Peyer's patch (tissue), 4 donors: ENCODE measurements at regions not wholly inside any gene's neighbourhood (a gene's known extent, or its start where the extent isn't known, plus 50 kb on each side); places are given as distances from the start of the nearest gene placed in this dataset.

Source experiments
- DNase-seq, 3 donors: peaks; one replicate each; pipeline ENCODE4 v3.0.0-alpha.2; 2017 to 2019
- H3K27ac ChIP-seq, 4 donors: fragments of 200-600 bp; sonication (generic); one replicate each; pipeline ENCODE4 v1.5.1; 2016 to 2019
- H3K27me3 ChIP-seq, 2 donors: fragments of 200-600 bp; sonication (generic); one replicate each; pipeline ENCODE4 v1.5.1; 2019
- H3K36me3 ChIP-seq, 3 donors: fragments of 200-600 bp; sonication (generic); one replicate each; pipeline ENCODE4 v1.5.1; 2016 to 2019
- H3K4me1 ChIP-seq, 4 donors: fragments of 200-600 bp; sonication (generic); one replicate each; pipeline ENCODE4 v1.5.1; 2016 to 2019
- H3K4me3 ChIP-seq, 4 donors: fragments of 200-600 bp; sonication (generic); 1 replicate in 3 of 4; 2 replicates in 1 of 4; pipeline ENCODE4 v1.5.1; 2016 to 2019; ENCODE audit warnings: mild to moderate bottlenecking in 1 of 4
- H3K9me3 ChIP-seq, 4 donors: fragments of 200-600 bp; sonication (generic); one replicate each; pipeline ENCODE4 v1.5.1; 2016 to 2019; ENCODE audit warnings: mild to moderate bottlenecking in 1 of 4
- POLR2A ChIP-seq, 2 donors: fragments of 450-650 bp; IDR thresholded peaks; one replicate each; pipeline ENCODE4 v1.5.1; 2017; ENCODE audit warnings: antibody characterized with exemption in 2 of 2, mild to moderate bottlenecking in 2 of 2, moderate library complexity in 2 of 2
- TF ChIP-seq, protein P1 (sequence below), 6 experiments: fragments of 450-650 bp in 4 of 6; fragments of 200-600 bp in 2 of 6; sonication (generic) in 1 of 6; IDR thresholded peaks; one replicate each; pipeline ENCODE4 v1.5.1; 2017 to 2019; ENCODE audit warnings: antibody characterized with exemption in 6 of 6, mild to moderate bottlenecking in 3 of 6, moderate library complexity in 1 of 6

DNA sequence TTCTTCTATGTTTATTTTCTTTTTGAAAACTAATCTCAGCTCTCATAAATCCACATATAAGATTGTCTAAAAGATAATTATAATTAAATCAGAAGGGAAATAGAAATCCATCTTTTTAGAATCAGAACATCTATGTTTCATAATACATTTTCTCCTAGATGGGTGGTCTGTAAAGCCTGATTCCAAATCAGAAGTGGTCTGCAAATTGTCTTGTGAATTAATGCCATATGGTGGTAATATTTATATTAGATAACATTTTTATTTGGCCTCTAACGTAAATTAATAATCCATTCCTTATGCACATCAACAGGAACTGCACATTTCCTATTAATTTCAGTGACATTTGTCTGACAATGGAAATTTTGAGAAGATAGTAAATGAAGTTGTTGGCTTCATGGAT is 52.8 kb upstream of the TBC1D5 start:
- Histone ChIP-seq H3K4me3 (no peak overlapping the region), H3K9me3 (no peaks in the 10 kb centered on the region), H3K27ac (no peak overlapping the region), H3K4me1 (no peaks in the 10 kb centered on the region), H3K27me3 (no peaks in the 10 kb centered on the region), H3K36me3 (no peaks in the 10 kb centered on the region)
- TF ChIP-seq, protein P1, sequence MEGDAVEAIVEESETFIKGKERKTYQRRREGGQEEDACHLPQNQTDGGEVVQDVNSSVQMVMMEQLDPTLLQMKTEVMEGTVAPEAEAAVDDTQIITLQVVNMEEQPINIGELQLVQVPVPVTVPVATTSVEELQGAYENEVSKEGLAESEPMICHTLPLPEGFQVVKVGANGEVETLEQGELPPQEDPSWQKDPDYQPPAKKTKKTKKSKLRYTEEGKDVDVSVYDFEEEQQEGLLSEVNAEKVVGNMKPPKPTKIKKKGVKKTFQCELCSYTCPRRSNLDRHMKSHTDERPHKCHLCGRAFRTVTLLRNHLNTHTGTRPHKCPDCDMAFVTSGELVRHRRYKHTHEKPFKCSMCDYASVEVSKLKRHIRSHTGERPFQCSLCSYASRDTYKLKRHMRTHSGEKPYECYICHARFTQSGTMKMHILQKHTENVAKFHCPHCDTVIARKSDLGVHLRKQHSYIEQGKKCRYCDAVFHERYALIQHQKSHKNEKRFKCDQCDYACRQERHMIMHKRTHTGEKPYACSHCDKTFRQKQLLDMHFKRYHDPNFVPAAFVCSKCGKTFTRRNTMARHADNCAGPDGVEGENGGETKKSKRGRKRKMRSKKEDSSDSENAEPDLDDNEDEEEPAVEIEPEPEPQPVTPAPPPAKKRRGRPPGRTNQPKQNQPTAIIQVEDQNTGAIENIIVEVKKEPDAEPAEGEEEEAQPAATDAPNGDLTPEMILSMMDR (IDR thresholded peaks at IDR 0.05) = no peak
- TF ChIP-seq POLR2A (IDR thresholded peaks at IDR 0.05) = no peak
- no peak for DNase-seq

DNA sequence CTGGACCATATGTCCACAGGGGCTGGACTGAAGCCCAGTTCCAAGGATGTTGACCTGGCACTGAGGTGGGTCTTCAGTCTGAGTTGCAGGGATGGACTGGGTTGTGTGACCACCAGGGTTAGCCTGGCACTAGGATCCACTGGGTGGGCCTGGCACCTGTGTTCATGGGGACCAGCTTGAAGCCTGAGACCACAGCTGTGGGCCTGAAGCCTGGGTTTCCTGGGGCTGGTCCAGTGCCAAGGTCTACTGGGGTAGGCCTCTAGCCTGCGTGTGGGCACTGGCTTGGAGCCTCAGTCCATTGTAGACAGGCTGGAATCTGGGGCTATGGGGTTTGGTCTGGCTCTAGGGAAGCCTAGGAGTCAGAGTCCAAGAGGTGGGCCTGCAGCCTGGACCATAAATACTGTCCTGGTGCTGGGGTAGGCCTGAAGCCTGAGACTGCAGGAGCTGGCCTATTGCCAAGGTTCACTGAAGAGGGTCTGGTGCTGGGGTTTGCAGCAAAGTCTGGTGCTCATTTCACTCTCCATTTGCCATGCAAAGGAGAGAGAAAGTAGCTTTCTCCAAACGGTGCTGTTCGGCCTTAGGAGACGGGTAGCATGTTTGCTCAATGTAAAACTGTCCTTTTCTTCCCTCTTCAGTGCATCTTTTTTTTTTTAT is 51.2 kb upstream of the TBC1D5 start:
- Histone ChIP-seq H3K4me3 (no peak overlapping the region), H3K9me3 (no peaks in the 10 kb centered on the region)
- no peak for DNase-seq

More for the DNA sequence above, 51.2 kb upstream of the TBC1D5 start:
- Histone ChIP-seq H3K4me1 (no peaks in the 10 kb centered on the region), H3K36me3 (no peaks in the 10 kb centered on the region), H3K27ac (no peak overlapping the region), H3K27me3 (no peaks in the 10 kb centered on the region)
- TF ChIP-seq, protein P1 (IDR thresholded peaks at IDR 0.05) = no peak
- no peak for TF ChIP-seq POLR2A (IDR thresholded peaks at IDR 0.05)
